T-helper 2 cell (primary cell): ENCODE measurements at regions not wholly inside any gene's neighbourhood (a gene's known extent, or its start where the extent isn't known, plus 50 kb on each side); places are given as distances from the start of the nearest gene placed in this dataset.

ENCODE experiments used
- DNase-seq, 5 experiments: peaks; one replicate each; pipeline versions ENCODE4 v3.0.0 to v3.0.0-alpha.2; 2012 to 2022

GRCh38 chr4:138078751-138079520 is 163.2 kb downstream of the SLC7A11 start:
- DNase-seq, result no peak

GRCh38 chr4:138078253-138078652 is 163.9 kb downstream of the SLC7A11 start:
- DNase-seq, result no peak

- DNase-seq, result no peak
Observed at GRCh38 chr4:138076561-138076960, 165.6 kb downstream of the SLC7A11 start.

GRCh38 chr4:138070816-138071215 is 171.3 kb downstream of the SLC7A11 start:
- DNase-seq, result no peak

GRCh38 chr4:138063581-138063980 is 178.6 kb downstream of the SLC7A11 start:
- no peak for DNase-seq

GRCh38 chr4:138062929-138063328 is 179.2 kb downstream of the SLC7A11 start:
- no peak for DNase-seq

- no peak for DNase-seq
Observed at GRCh38 chr4:138056541-138056940, 185.6 kb downstream of the SLC7A11 start.

GRCh38 chr4:138055890-138056289 is 186.3 kb downstream of the SLC7A11 start:
- no peak for DNase-seq

GRCh38 chr4:138053641-138054301 is 188.4 kb downstream of the SLC7A11 start:
- DNase-seq, result no peak

- DNase-seq, result no peak
Observed at GRCh38 chr4:138052806-138053632, 189.1 kb downstream of the SLC7A11 start.

GRCh38 chr4:138051157-138051556 is 191.0 kb downstream of the SLC7A11 start:
- no peak for DNase-seq

GRCh38 chr4:138050601-138051000 is 191.5 kb downstream of the SLC7A11 start:
- no peak for DNase-seq

GRCh38 chr4:138049355-138049754 is 192.8 kb downstream of the SLC7A11 start:
- DNase-seq, result no peak

GRCh38 chr4:138047290-138047689 is 194.9 kb downstream of the SLC7A11 start:
- DNase-seq, result no peak

- no peak for DNase-seq
Observed at GRCh38 chr4:138045036-138045435, 197.1 kb downstream of the SLC7A11 start.

GRCh38 chr4:138039010-138039409 is 203.1 kb downstream of the SLC7A11 start:
- DNase-seq, result no peak

GRCh38 chr4:138037696-138038095 is 204.5 kb downstream of the SLC7A11 start:
- DNase-seq, result no peak

- DNase-seq, result peak in 1 of 5 experiments; percentile 27
Observed at GRCh38 chr4:138035781-138036258, 206.3 kb downstream of the SLC7A11 start.

GRCh38 chr4:138034871-138035270 is 207.3 kb downstream of the SLC7A11 start:
- no peak for DNase-seq

- DNase-seq, result no peak
Observed at GRCh38 chr4:138032222-138032621, 209.9 kb downstream of the SLC7A11 start.

GRCh38 chr4:138030375-138030774 is 211.8 kb downstream of the SLC7A11 start:
- no peak for DNase-seq

GRCh38 chr4:138028923-138029322 is 213.2 kb downstream of the SLC7A11 start:
- DNase-seq, result no peak

GRCh38 chr4:138021139-138021830 is 220.9 kb downstream of the SLC7A11 start:
- DNase-seq, result no peak
